Epithelial cell of proximal tubule (primary cell): ENCODE measurements at regions not wholly inside any gene's neighbourhood (a gene's known extent, or its start where the extent isn't known, plus 50 kb on each side); places are given as distances from the start of the nearest gene placed in this dataset.
"Not testable (repeated sequence)": the region's sequence is repeated elsewhere in the genome, so short reads cannot be mapped to it uniquely, and the experiment has no call there.

ENCODE experiments used
- DNase-seq: peaks from one replicate; pipeline ENCODE4 v3.0.0-alpha.2; 2011; ENCODE audit warnings: low read depth
- H3K4me3 ChIP-seq: 2 replicates; pipeline ENCODE4 v1.5.1; 2011; ENCODE audit warnings: low read depth, mild to moderate bottlenecking, low read length
- CTCF ChIP-seq: conservative IDR thresholded peaks from 2 replicates; pipeline ENCODE4 v1.5.1; 2012; ENCODE audit warnings: low read depth, mild to moderate bottlenecking, low read length

- no peak overlapping the region for H3K4me3 ChIP-seq
- no peak for TF ChIP-seq CTCF
- no peak for DNase-seq
Observed at GRCh38 chr14:56995010-56995409, 184.7 kb upstream of the OTX2 start.

- TF ChIP-seq CTCF: no peak
- H3K4me3 ChIP-seq: no peak overlapping the region
- DNase-seq: no peak
Observed at GRCh38 chr14:56992332-56992820, 182.1 kb upstream of the OTX2 start.

- not testable (repeated sequence) for H3K4me3 ChIP-seq, DNase-seq
Observed at GRCh38 chr14:56990991-56991627, 180.8 kb upstream of the OTX2 start.

GRCh38 chr14:56989359-56989758, 179.1 kb upstream of the OTX2 start:
- DNase-seq: no peak
- TF ChIP-seq CTCF: no peak
- H3K4me3 ChIP-seq: no peak overlapping the region

DNA sequence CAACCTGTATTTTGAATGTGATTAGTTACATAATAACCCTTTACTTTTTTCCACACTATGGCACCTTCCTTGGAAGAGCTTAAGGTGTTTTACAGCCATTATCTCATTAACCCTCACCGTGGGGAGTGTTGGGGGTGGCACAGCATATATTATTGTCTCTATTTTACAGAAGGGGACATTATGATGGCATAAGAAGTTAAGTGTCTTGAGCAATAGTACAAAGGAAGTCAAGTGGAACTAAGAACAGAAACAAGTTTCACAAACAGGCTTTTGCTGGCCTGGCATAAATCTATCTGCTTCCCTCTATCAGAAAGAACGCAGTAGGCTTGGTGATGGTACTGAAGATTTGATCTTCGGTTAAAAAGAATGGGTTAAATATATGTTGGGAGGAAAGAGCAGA, 169.7 kb upstream of the OTX2 start:
- TF ChIP-seq CTCF: no peak
- peak; percentile 7 for DNase-seq
- no peak overlapping the region for H3K4me3 ChIP-seq

DNA sequence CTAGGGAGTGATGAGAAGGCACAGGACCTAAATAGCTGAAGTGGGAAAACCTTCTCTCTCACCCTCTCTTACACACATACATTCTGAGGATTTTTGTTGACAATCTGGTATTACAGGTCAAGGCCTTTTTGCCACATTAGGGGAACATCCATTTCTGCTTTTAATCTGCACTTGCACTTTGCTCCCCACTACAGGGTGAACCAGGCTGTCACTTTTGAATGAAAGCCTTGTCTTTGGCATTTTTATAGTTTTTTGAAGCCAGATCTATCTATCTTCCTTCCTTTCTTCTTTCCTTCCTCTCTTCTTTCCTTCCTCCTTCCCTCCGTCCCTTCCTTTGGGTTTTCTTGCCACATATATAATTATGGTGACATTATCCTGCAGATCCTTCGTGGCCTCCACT, 165.9 kb upstream of the OTX2 start:
- TF ChIP-seq CTCF: no peak
- DNase-seq: no peak
- H3K4me3 ChIP-seq: no peak overlapping the region

DNA sequence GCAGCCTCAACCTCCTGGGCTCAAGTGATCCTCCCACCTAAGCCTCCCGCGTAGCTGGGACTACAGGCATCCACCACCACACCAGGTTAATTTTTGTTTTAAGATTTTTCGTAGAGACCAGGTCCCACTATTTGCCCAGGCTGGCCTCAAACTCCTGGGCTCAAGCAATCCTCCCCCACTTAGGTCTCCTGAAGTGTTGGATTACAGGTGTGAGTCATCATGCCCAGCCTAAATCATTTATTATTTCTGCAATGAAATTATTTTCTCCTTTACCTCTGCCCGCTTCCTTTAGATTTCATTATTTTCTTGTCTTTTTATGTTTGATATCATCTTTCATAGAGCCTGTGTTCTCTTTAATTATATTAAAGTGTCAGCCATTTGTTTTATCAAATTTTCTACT, 165.2 kb upstream of the OTX2 start:
- no peak for DNase-seq
- no peak for TF ChIP-seq CTCF
- H3K4me3 ChIP-seq: no peak overlapping the region
